ENCODE measurements at regions not wholly inside any gene's neighbourhood (a gene's known extent, or its start where the extent isn't known, plus 50 kb on each side); places are given as distances from the start of the nearest gene placed in this dataset.

- H3K9me3 ChIP-seq (ENCODE audit: control insufficient read depth in 1 of 2, insufficient read depth in 1 of 2, low read length in 2 of 2): no peaks in the 10 kb centered on the region
- no peak overlapping the region for H3K4me3 Mint-ChIP-seq
- H3K4me1 Mint-ChIP-seq (ENCODE audit: low read depth): no peaks in the 10 kb centered on the region
- TF ChIP-seq, protein P1, sequence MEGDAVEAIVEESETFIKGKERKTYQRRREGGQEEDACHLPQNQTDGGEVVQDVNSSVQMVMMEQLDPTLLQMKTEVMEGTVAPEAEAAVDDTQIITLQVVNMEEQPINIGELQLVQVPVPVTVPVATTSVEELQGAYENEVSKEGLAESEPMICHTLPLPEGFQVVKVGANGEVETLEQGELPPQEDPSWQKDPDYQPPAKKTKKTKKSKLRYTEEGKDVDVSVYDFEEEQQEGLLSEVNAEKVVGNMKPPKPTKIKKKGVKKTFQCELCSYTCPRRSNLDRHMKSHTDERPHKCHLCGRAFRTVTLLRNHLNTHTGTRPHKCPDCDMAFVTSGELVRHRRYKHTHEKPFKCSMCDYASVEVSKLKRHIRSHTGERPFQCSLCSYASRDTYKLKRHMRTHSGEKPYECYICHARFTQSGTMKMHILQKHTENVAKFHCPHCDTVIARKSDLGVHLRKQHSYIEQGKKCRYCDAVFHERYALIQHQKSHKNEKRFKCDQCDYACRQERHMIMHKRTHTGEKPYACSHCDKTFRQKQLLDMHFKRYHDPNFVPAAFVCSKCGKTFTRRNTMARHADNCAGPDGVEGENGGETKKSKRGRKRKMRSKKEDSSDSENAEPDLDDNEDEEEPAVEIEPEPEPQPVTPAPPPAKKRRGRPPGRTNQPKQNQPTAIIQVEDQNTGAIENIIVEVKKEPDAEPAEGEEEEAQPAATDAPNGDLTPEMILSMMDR (IDR thresholded peaks at IDR 0.05): no peak
- ChIA-PET POLR2A (no interaction called here), CTCF (no interaction called here)
- H3K27ac Mint-ChIP-seq: no peak overlapping the region
- H3K9me3 Mint-ChIP-seq: no peaks in the 10 kb centered on the region
- no peak overlapping the region for H3K27ac ChIP-seq (ENCODE audit: low read depth in 1 of 2, low read length in 2 of 2)
- no peaks in the 10 kb centered on the region for H3K36me3 ChIP-seq (ENCODE audit: insufficient read depth, low read length)
- no peaks in the 10 kb centered on the region for H3K27me3 ChIP-seq (ENCODE audit: control insufficient read depth in 1 of 2, insufficient read depth in 2 of 2, low read length in 2 of 2)
- ATAC-seq (ENCODE audit: poor library complexity) (no peak), DNase-seq (no peak)
- no peaks in the 10 kb centered on the region for H3K36me3 Mint-ChIP-seq (ENCODE audit: low read depth)
- H3K4me1 ChIP-seq (ENCODE audit: insufficient read depth, low read length): no peaks in the 10 kb centered on the region
- H3K27me3 Mint-ChIP-seq: peaks cover 17% of the 10 kb centered on the region
- intact Hi-C loops (cut with DNase I, micrococcal nuclease): no loop called here
- H3K4me3 ChIP-seq (ENCODE audit: low read length): no peak overlapping the region
Measured at GRCh38 chr2:2482851-2483250, 151.8 kb upstream of the MYT1L start.

- no peak for ATAC-seq (ENCODE audit: poor library complexity)
- H3K4me1 Mint-ChIP-seq (ENCODE audit: low read depth): no peaks in the 10 kb centered on the region
- H3K27ac Mint-ChIP-seq: no peak overlapping the region
- no peaks in the 10 kb centered on the region for H3K36me3 Mint-ChIP-seq (ENCODE audit: low read depth)
- Histone ChIP-seq H3K9me3 (ENCODE audit: control insufficient read depth in 1 of 2, insufficient read depth in 1 of 2, low read length in 2 of 2) (peaks cover 0 to under 1% of the 10 kb centered on the region in 2 experiments), H3K4me3 (ENCODE audit: low read length) (no peak overlapping the region), H3K36me3 (ENCODE audit: insufficient read depth, low read length) (no peaks in the 10 kb centered on the region), H3K27me3 (ENCODE audit: control insufficient read depth in 1 of 2, insufficient read depth in 2 of 2, low read length in 2 of 2) (no peaks in the 10 kb centered on the region), H3K4me1 (ENCODE audit: insufficient read depth, low read length) (no peaks in the 10 kb centered on the region), H3K27ac (ENCODE audit: low read depth in 1 of 2, low read length in 2 of 2) (no peak overlapping the region)
- DNase-seq: no peak
- H3K27me3 Mint-ChIP-seq: peaks cover 5% of the 10 kb centered on the region
- CTCF ChIA-PET: no interaction called here
- H3K4me3 Mint-ChIP-seq: no peak overlapping the region
- intact Hi-C loops (cut with DNase I, micrococcal nuclease): no loop called here
- no peaks in the 10 kb centered on the region for H3K9me3 Mint-ChIP-seq
- POLR2A ChIA-PET: no interaction called here
- TF ChIP-seq, protein P1 (IDR thresholded peaks at IDR 0.05): no peak
Measured at GRCh38 chr2:2472881-2473280, 141.8 kb upstream of the MYT1L start.

DNA sequence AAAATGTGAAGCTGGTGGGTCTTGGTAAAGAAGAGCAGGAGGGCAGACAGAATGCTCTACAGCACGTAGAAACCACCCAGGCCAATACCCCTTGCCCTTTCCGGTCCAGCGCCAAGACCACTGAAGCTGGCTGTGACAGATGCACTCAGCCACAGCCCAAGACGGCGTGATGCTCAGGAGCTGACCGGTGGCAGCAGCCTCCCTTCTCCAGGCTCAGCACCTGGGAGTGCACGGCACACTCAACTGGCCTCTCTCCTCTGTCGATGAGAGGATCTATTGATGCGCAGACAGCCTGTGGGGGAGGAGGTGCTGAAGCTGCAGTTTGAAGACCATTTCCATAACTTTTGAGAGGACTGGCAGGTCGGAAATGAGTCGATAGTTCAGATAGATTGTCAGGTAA is 141.0 kb upstream of the MYT1L start:
- Histone ChIP-seq H3K27ac (ENCODE audit: low read depth in 1 of 2, low read length in 2 of 2) (no peak overlapping the region), H3K9me3 (ENCODE audit: control insufficient read depth in 1 of 2, insufficient read depth in 1 of 2, low read length in 2 of 2) (peaks cover 0 to 5% of the 10 kb centered on the region in 2 experiments), H3K4me1 (ENCODE audit: insufficient read depth, low read length) (no peaks in the 10 kb centered on the region), H3K27me3 (ENCODE audit: control insufficient read depth in 1 of 2, insufficient read depth in 2 of 2, low read length in 2 of 2) (peaks cover 0 to 2% of the 10 kb centered on the region in 2 experiments), H3K4me3 (ENCODE audit: low read length) (no peak overlapping the region), H3K36me3 (ENCODE audit: insufficient read depth, low read length) (no peaks in the 10 kb centered on the region)
- no peak for ATAC-seq (ENCODE audit: poor library complexity)
- ChIA-PET CTCF (no interaction called here), POLR2A (no interaction called here)
- H3K27me3 Mint-ChIP-seq: peaks cover 5% of the 10 kb centered on the region
- H3K27ac Mint-ChIP-seq: no peak overlapping the region
- H3K4me3 Mint-ChIP-seq: no peak overlapping the region
- no peaks in the 10 kb centered on the region for H3K4me1 Mint-ChIP-seq (ENCODE audit: low read depth)
- H3K36me3 Mint-ChIP-seq (ENCODE audit: low read depth): no peaks in the 10 kb centered on the region
- H3K9me3 Mint-ChIP-seq: no peaks in the 10 kb centered on the region
- intact Hi-C loops (cut with DNase I, micrococcal nuclease): no loop called here
- TF ChIP-seq, protein P1 (IDR thresholded peaks at IDR 0.05): no peak
- no peak for DNase-seq

All from CD4-positive, alpha-beta T cell (primary cell).